WTC11 (cell line): ENCODE measurements at regions not wholly inside any gene's neighbourhood (a gene's known extent, or its start where the extent isn't known, plus 50 kb on each side); places are given as distances from the start of the nearest gene placed in this dataset.

Experiments used
- ATAC-seq: fragments of 200-7000 bp; cut with Tn5 transposase; 2 replicates; pipeline ENCODE4 v1.10.0; 2021; ENCODE audit warnings: mild to moderate bottlenecking, moderate library complexity
- CTCF ChIA-PET: fragments of 300-600 bp; sonication (Branson Sonifier 250); formaldehyde crosslinking; loops from one replicate; lab custom pipeline; 2021; ENCODE audit warnings: antibody characterized with exemption; lab: Charles Lee
- POLR2A ChIA-PET: fragments of 350-600 bp; sonication (Branson Sonifier 250); formaldehyde crosslinking; loops from one replicate; lab custom pipeline; 2021; ENCODE audit warnings: antibody characterized with exemption; lab: Charles Lee
- DNase-seq: peaks from one replicate; pipeline ENCODE4 v3.0.0; 2021; ENCODE audit warnings: low spot score
- H3K27ac Mint-ChIP-seq: 2 replicates; pipeline ENCODE4 v1.8.0; 2021; ENCODE audit warnings: mixed read lengths
- H3K27me3 Mint-ChIP-seq: 2 replicates; pipeline ENCODE4 v1.8.0; 2021; ENCODE audit warnings: low read depth, mild to moderate bottlenecking, moderate library complexity, mixed read lengths
- H3K36me3 Mint-ChIP-seq: 2 replicates; pipeline ENCODE4 v1.8.0; 2021; ENCODE audit warnings: mixed read lengths
- H3K4me1 Mint-ChIP-seq: 2 replicates; pipeline ENCODE4 v1.8.0; 2022; ENCODE audit warnings: mixed read lengths
- H3K4me3 Mint-ChIP-seq: 2 replicates; pipeline ENCODE4 v1.8.0; 2021; ENCODE audit warnings: mild to moderate bottlenecking, moderate library complexity, mixed read lengths
- H3K9me3 Mint-ChIP-seq: 2 replicates; pipeline ENCODE4 v1.8.0; 2021; ENCODE audit warnings: mixed read lengths
- ATF1 ChIP-seq: sonication (generic); formaldehyde crosslinking; IDR thresholded peaks from 2 replicates; pipeline ENCODE4 v1.8.1; 2023; ENCODE audit warnings: mild to moderate bottlenecking, moderate library complexity, missing genetic modification reagents
- ATF2 ChIP-seq: sonication (generic); formaldehyde crosslinking; IDR thresholded peaks from 2 replicates; pipeline ENCODE4 v1.8.1; 2022; ENCODE audit warnings: low read depth, missing genetic modification reagents, borderline replicate concordance
- CBFB ChIP-seq: sonication (generic); formaldehyde crosslinking; IDR thresholded peaks from 2 replicates; pipeline ENCODE4 v1.8.1; 2022; ENCODE audit warnings: mild to moderate bottlenecking, low read depth, missing genetic modification reagents
- CREB1 ChIP-seq: sonication (generic); formaldehyde crosslinking; IDR thresholded peaks from 2 replicates; pipeline ENCODE4 v1.8.0; 2023; ENCODE audit warnings: mild to moderate bottlenecking, missing genetic modification reagents
- ETV6 ChIP-seq: sonication (generic); formaldehyde crosslinking; IDR thresholded peaks from 2 replicates; pipeline ENCODE4 v1.8.1; 2022; ENCODE audit warnings: mild to moderate bottlenecking, missing genetic modification reagents
- FOXK1 ChIP-seq: sonication (generic); formaldehyde crosslinking; IDR thresholded peaks from 2 replicates; pipeline ENCODE4 v1.8.0; 2022; ENCODE audit warnings: mild to moderate bottlenecking, moderate library complexity, missing genetic modification reagents
- IRF1 ChIP-seq: sonication (generic); formaldehyde crosslinking; IDR thresholded peaks from 2 replicates; pipeline ENCODE4 v1.8.0; 2023; ENCODE audit warnings: missing genetic modification reagents
- JAZF1 ChIP-seq: fragments of 250-450 bp; sonication (Bioruptor Pico); IDR thresholded peaks from 2 replicates; pipeline ENCODE4 v1.9.0; 2021; ENCODE audit warnings: moderate library complexity, mild to moderate bottlenecking, inconsistent platforms
- JUN ChIP-seq: sonication (generic); formaldehyde crosslinking; IDR thresholded peaks from 2 replicates; pipeline ENCODE4 v1.8.0; 2023; ENCODE audit warnings: mild to moderate bottlenecking, missing genetic modification reagents
- KAT7 ChIP-seq: sonication (generic); formaldehyde crosslinking; IDR thresholded peaks from 2 replicates; pipeline ENCODE4 v1.8.1; 2023; ENCODE audit warnings: missing genetic modification reagents, mild to moderate bottlenecking, borderline replicate concordance
- NR3C1 ChIP-seq: sonication (generic); formaldehyde crosslinking; conservative IDR thresholded peaks from 2 replicates; pipeline ENCODE4 v1.8.1; 2023; ENCODE audit warnings: low read depth, mild to moderate bottlenecking, missing genetic modification reagents
- OVOL2 ChIP-seq: fragments of 250-450 bp; sonication (Bioruptor Pico); IDR thresholded peaks from 2 replicates; pipeline ENCODE4 v1.9.0; 2021; ENCODE audit warnings: mild to moderate bottlenecking, borderline replicate concordance
- RELA ChIP-seq: sonication (generic); formaldehyde crosslinking; IDR thresholded peaks from 2 replicates; pipeline ENCODE4 v1.8.1; 2022; ENCODE audit warnings: missing genetic modification reagents, mild to moderate bottlenecking, borderline replicate concordance
- SMAD3 ChIP-seq: sonication (generic); formaldehyde crosslinking; IDR thresholded peaks from 2 replicates; pipeline ENCODE4 v1.8.0; 2022; ENCODE audit warnings: missing genetic modification reagents, mild to moderate bottlenecking, borderline replicate concordance
- USF1 ChIP-seq: sonication (generic); formaldehyde crosslinking; IDR thresholded peaks from 2 replicates; pipeline ENCODE4 v1.8.0; 2022; ENCODE audit warnings: mild to moderate bottlenecking, missing genetic modification reagents
- ZNF232 ChIP-seq: sonication (generic); formaldehyde crosslinking; IDR thresholded peaks from 2 replicates; pipeline ENCODE4 v1.8.0; 2022; ENCODE audit warnings: mild to moderate bottlenecking, missing genetic modification reagents
- ZNF263 ChIP-seq: sonication (generic); formaldehyde crosslinking; IDR thresholded peaks from 2 replicates; pipeline ENCODE4 v1.8.1; 2022; ENCODE audit warnings: low read depth, mild to moderate bottlenecking, moderate library complexity, missing genetic modification reagents
- ZNF396 ChIP-seq: fragments of 250-450 bp; sonication (Bioruptor Pico); IDR thresholded peaks from 2 replicates; pipeline ENCODE4 v1.8.0; 2021; ENCODE audit warnings: mild to moderate bottlenecking, moderate library complexity, borderline replicate concordance
- ZNF423 ChIP-seq: fragments of 250-450 bp; sonication (Bioruptor Pico); IDR thresholded peaks from 2 replicates; pipeline ENCODE4 v2.1.2; 2022; ENCODE audit warnings: mild to moderate bottlenecking, moderate library complexity
- TF ChIP-seq, protein P1 (sequence below): sonication (generic); formaldehyde crosslinking; IDR thresholded peaks from 2 replicates; pipeline ENCODE4 v1.8.1; 2023; ENCODE audit warnings: mild to moderate bottlenecking, missing genetic modification reagents, moderate library complexity
- TF ChIP-seq, protein P2 (sequence below): sonication (generic); formaldehyde crosslinking; IDR thresholded peaks from 2 replicates; pipeline ENCODE4 v1.8.0; 2022; ENCODE audit warnings: missing genetic modification reagents
- TF ChIP-seq, protein P3 (sequence below): sonication (generic); formaldehyde crosslinking; IDR thresholded peaks from 2 replicates; pipeline ENCODE4 v1.8.1; 2023; ENCODE audit warnings: mild to moderate bottlenecking, missing genetic modification reagents
- TF ChIP-seq, protein P4 (sequence below): sonication (generic); formaldehyde crosslinking; IDR thresholded peaks from 2 replicates; pipeline ENCODE4 v1.8.1; 2022; ENCODE audit warnings: missing genetic modification reagents, borderline replicate concordance

- POLR2A ChIA-PET = no interaction called here
- Mint-ChIP-seq H3K36me3 (peaks cover 6% of the 10 kb centered on the region; the same call in 1 of the 2 replicates), H3K4me1 (peaks cover 56% of the 10 kb centered on the region), H3K27me3 (peaks cover 31% of the 10 kb centered on the region), H3K27ac (no peak overlapping the region), H3K4me3 (no peak overlapping the region), H3K9me3 (peaks cover 10% of the 10 kb centered on the region)
- ATAC-seq (no peak), DNase-seq (no peak)
- CTCF ChIA-PET = no interaction called here
- TF ChIP-seq ATF2 = no peak
- no peak for TF ChIP-seq SMAD3 (CRISPR knock-in tag)
- TF ChIP-seq NR3C1 = no peak
- no peak for TF ChIP-seq JUN (CRISPR knock-in tag)
- TF ChIP-seq, protein P1, sequence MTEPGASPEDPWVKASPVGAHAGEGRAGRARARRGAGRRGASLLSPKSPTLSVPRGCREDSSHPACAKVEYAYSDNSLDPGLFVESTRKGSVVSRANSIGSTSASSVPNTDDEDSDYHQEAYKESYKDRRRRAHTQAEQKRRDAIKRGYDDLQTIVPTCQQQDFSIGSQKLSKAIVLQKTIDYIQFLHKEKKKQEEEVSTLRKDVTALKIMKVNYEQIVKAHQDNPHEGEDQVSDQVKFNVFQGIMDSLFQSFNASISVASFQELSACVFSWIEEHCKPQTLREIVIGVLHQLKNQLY (CRISPR knock-in tag) = no peak
- TF ChIP-seq ZNF232 (CRISPR knock-in tag) = no peak
- TF ChIP-seq OVOL2 (CRISPR knock-in tag) = no peak
- TF ChIP-seq JAZF1 (CRISPR knock-in tag) = no peak
- TF ChIP-seq ZNF263 (CRISPR knock-in tag) = no peak
- TF ChIP-seq, protein P2, sequence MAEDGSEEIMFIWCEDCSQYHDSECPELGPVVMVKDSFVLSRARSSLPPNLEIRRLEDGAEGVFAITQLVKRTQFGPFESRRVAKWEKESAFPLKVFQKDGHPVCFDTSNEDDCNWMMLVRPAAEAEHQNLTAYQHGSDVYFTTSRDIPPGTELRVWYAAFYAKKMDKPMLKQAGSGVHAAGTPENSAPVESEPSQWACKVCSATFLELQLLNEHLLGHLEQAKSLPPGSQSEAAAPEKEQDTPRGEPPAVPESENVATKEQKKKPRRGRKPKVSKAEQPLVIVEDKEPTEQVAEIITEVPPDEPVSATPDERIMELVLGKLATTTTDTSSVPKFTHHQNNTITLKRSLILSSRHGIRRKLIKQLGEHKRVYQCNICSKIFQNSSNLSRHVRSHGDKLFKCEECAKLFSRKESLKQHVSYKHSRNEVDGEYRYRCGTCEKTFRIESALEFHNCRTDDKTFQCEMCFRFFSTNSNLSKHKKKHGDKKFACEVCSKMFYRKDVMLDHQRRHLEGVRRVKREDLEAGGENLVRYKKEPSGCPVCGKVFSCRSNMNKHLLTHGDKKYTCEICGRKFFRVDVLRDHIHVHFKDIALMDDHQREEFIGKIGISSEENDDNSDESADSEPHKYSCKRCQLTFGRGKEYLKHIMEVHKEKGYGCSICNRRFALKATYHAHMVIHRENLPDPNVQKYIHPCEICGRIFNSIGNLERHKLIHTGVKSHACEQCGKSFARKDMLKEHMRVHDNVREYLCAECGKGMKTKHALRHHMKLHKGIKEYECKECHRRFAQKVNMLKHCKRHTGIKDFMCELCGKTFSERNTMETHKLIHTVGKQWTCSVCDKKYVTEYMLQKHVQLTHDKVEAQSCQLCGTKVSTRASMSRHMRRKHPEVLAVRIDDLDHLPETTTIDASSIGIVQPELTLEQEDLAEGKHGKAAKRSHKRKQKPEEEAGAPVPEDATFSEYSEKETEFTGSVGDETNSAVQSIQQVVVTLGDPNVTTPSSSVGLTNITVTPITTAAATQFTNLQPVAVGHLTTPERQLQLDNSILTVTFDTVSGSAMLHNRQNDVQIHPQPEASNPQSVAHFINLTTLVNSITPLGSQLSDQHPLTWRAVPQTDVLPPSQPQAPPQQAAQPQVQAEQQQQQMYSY = no peak
- TF ChIP-seq RELA (CRISPR knock-in tag) = no peak
- TF ChIP-seq ATF1 (CRISPR knock-in tag) = no peak
- TF ChIP-seq CBFB = no peak
- TF ChIP-seq FOXK1 (CRISPR knock-in tag) = no peak
Measured at GRCh38 chr1:29969576-29969975, 733.3 kb downstream of the PTPRU start.

- peaks cover 10% of the 10 kb centered on the region for H3K9me3 Mint-ChIP-seq
- TF ChIP-seq JUN (CRISPR knock-in tag) (no peak), USF1 (CRISPR knock-in tag) (no peak), ZNF396 (CRISPR knock-in tag) (no peak), ATF2 (no peak), ATF1 (CRISPR knock-in tag) (no peak), RELA (CRISPR knock-in tag) (no peak), ETV6 (CRISPR knock-in tag) (no peak), IRF1 (no peak), KAT7 (CRISPR knock-in tag) (no peak), CREB1 (CRISPR knock-in tag) (no peak), ZNF423 (CRISPR knock-in tag) (no peak)
- TF ChIP-seq, protein P3, sequence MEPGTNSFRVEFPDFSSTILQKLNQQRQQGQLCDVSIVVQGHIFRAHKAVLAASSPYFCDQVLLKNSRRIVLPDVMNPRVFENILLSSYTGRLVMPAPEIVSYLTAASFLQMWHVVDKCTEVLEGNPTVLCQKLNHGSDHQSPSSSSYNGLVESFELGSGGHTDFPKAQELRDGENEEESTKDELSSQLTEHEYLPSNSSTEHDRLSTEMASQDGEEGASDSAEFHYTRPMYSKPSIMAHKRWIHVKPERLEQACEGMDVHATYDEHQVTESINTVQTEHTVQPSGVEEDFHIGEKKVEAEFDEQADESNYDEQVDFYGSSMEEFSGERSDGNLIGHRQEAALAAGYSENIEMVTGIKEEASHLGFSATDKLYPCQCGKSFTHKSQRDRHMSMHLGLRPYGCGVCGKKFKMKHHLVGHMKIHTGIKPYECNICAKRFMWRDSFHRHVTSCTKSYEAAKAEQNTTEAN (CRISPR knock-in tag) = no peak
- TF ChIP-seq, protein P4, sequence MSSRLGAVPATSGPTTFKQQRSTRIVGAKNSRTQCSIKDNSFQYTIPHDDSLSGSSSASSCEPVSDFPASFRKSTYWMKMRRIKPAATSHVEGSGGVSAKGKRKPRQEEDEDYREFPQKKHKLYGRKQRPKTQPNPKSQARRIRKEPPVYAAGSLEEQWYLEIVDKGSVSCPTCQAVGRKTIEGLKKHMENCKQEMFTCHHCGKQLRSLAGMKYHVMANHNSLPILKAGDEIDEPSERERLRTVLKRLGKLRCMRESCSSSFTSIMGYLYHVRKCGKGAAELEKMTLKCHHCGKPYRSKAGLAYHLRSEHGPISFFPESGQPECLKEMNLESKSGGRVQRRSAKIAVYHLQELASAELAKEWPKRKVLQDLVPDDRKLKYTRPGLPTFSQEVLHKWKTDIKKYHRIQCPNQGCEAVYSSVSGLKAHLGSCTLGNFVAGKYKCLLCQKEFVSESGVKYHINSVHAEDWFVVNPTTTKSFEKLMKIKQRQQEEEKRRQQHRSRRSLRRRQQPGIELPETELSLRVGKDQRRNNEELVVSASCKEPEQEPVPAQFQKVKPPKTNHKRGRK (CRISPR knock-in tag) = no peak
Measured at GRCh38 chr1:29967261-29967660, 730.9 kb downstream of the PTPRU start.

More at GRCh38 chr1:29967261-29967660, 730.9 kb downstream of the PTPRU start:
- Mint-ChIP-seq H3K27me3 (peaks cover 29% of the 10 kb centered on the region), H3K4me1 (peaks cover 39% of the 10 kb centered on the region), H3K27ac (no peak overlapping the region), H3K36me3 (peaks cover 6% of the 10 kb centered on the region; the same call in 1 of the 2 replicates), H3K4me3 (no peak overlapping the region)
- no peak for DNase-seq
- ChIA-PET CTCF (no interaction called here), POLR2A (no interaction called here)
- ATAC-seq = no peak
